Endothelial cell (in vitro differentiated cells): ENCODE measurements at regions not wholly inside any gene's neighbourhood (a gene's known extent, or its start where the extent isn't known, plus 50 kb on each side); places are given as distances from the start of the nearest gene placed in this dataset.

Source experiments
- DNase-seq: peaks from one replicate; pipeline ENCODE4 v3.0.0; 2021; ENCODE audit warnings: low spot score
- H3K27ac Mint-ChIP-seq: one replicate; pipeline ENCODE4 v1.8.0; 2021; ENCODE audit warnings: mixed read lengths, inconsistent platforms; ENCODE audit not compliant: unreplicated experiment
- H3K27me3 Mint-ChIP-seq: one replicate; pipeline ENCODE4 v1.8.0; 2021; ENCODE audit warnings: mild to moderate bottlenecking, moderate library complexity, mixed read lengths, inconsistent platforms; ENCODE audit not compliant: unreplicated experiment
- H3K36me3 Mint-ChIP-seq: one replicate; pipeline ENCODE4 v1.8.0; 2021; ENCODE audit warnings: mild to moderate bottlenecking, low read depth, mixed read lengths, inconsistent platforms; ENCODE audit not compliant: unreplicated experiment
- H3K4me1 Mint-ChIP-seq: one replicate; pipeline ENCODE4 v1.8.0; 2021; ENCODE audit warnings: mild to moderate bottlenecking, mixed read lengths, inconsistent platforms; ENCODE audit not compliant: unreplicated experiment
- H3K4me3 Mint-ChIP-seq: one replicate; pipeline ENCODE4 v1.8.0; 2021; ENCODE audit warnings: mild to moderate bottlenecking, mixed read lengths, inconsistent platforms; ENCODE audit not compliant: unreplicated experiment
- H3K9me3 Mint-ChIP-seq: one replicate; pipeline ENCODE4 v1.8.0; 2021; ENCODE audit warnings: mixed read lengths, inconsistent platforms; ENCODE audit not compliant: unreplicated experiment
- TF ChIP-seq, protein P1 (sequence below): fragments of 200-600 bp; sonication (generic); IDR thresholded peaks from one replicate; pipeline ENCODE4 v1.5.0; 2021; ENCODE audit warnings: antibody characterized with exemption; ENCODE audit not compliant: unreplicated experiment

DNA sequence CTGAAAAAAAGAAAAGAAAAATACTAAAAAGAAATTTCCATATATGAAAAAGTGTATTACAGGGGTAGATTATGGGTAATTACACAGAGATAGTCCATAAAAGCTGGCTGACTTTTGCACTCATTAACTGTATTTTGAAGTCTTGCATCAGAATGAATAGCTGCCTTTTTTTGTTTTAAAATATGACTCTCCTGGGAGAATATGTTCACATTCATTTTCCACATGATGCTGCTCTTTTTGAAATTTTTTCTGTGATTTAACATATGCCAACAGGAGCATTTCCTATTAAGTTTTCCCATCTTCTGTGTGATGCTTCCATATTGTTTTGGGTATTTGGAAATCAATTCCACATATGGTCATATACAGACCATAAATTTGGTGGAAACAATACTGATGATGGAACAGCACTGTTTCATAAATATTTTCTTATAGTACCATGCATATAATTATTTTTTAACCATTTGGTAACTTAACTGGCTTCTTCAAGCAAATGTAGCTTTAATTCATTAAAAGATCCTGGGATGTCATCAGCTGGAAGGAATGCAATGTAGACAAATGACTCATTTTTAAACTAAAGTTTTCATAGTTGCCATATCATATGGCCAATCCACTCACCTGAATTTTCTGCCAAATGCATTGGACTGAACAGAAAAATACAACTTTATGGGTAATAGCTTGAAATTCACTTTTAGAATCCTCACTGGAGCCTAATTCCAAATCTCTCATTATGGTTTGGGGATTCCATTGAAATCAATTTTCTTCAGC is 313.9 kb upstream of the GLI3 start:
- Mint-ChIP-seq H3K4me1 (no peaks in the 10 kb centered on the region), H3K4me3 (no peak overlapping the region), H3K27me3 (no peaks in the 10 kb centered on the region), H3K9me3 (peaks cover 19% of the 10 kb centered on the region), H3K27ac (no peak overlapping the region), H3K36me3 (peaks cover 4% of the 10 kb centered on the region)
- TF ChIP-seq, protein P1, sequence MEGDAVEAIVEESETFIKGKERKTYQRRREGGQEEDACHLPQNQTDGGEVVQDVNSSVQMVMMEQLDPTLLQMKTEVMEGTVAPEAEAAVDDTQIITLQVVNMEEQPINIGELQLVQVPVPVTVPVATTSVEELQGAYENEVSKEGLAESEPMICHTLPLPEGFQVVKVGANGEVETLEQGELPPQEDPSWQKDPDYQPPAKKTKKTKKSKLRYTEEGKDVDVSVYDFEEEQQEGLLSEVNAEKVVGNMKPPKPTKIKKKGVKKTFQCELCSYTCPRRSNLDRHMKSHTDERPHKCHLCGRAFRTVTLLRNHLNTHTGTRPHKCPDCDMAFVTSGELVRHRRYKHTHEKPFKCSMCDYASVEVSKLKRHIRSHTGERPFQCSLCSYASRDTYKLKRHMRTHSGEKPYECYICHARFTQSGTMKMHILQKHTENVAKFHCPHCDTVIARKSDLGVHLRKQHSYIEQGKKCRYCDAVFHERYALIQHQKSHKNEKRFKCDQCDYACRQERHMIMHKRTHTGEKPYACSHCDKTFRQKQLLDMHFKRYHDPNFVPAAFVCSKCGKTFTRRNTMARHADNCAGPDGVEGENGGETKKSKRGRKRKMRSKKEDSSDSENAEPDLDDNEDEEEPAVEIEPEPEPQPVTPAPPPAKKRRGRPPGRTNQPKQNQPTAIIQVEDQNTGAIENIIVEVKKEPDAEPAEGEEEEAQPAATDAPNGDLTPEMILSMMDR, result no peak
- no peak for DNase-seq

DNA sequence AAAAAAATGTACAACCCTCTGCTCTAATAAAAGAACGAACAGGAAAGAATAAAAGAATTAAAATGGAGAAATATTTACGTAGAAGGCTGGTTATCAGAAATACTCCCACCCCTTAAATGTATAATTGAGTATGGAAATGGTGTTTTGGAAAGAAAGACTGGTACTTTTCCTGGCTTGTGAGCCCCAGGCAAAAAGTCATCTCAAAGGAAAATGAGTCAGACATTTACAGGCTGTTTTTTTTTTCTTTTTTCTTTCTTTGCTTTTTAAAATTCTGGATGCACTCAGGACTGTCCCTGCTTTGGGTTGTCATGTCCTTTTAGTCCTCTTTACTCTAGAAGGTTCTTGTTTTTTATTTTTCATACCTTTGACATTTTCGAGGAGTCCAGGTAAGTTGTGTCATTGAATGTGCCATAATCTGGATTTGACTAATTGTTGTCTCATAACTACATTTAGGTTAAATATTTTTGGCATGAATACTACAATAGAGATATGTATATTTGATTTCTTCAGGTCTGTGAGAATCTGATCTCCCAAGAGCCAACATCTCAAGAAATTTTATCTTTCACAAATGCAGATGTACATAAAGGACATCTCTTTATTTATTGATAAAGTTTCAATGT is 313.0 kb upstream of the GLI3 start:
- Mint-ChIP-seq H3K27ac (no peak overlapping the region), H3K36me3 (peaks cover 4% of the 10 kb centered on the region), H3K4me1 (no peaks in the 10 kb centered on the region), H3K27me3 (no peaks in the 10 kb centered on the region), H3K9me3 (peaks cover 15% of the 10 kb centered on the region), H3K4me3 (no peak overlapping the region)
- DNase-seq, result no peak
- TF ChIP-seq, protein P1, result no peak

DNA sequence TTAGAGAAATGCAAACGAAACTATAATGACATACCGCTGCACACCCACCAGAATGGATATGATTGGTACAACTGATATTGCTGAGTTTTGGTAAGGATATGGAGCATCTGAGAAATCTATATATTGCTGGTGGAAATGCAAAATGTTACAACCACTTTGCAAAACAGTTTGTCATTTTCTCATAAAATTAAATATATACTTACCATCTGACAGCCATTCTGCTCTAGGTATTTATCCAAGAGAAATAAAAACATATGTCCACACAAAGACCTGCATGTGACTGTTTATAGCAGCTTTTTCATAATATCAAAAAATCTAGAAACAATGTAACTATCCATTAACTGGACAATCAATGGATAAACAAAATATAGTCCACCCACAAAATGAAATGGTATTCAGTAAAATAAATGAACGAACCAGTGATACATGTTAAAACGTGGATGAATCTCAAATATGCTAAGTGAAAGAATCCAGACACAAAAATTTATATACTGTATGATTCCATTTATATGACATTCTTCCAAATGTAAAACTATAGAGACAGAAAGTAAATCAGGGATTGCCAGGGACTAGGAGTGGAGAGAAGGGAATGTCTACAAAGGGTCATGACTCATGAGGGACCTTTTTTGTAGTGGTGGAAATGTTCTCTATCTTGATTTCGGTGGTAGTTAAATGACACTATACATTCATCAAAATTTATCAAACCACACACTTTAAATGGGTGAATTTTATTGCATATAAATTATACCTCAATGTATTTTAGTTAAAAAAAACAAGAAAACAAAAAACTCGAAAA is 312.0 kb upstream of the GLI3 start:
- Mint-ChIP-seq H3K36me3 (peaks cover 8% of the 10 kb centered on the region), H3K4me3 (no peak overlapping the region), H3K9me3 (peaks cover 13% of the 10 kb centered on the region), H3K4me1 (no peaks in the 10 kb centered on the region), H3K27me3 (no peaks in the 10 kb centered on the region), H3K27ac (no peak overlapping the region)
- TF ChIP-seq, protein P1, result no peak
- no peak for DNase-seq

DNA sequence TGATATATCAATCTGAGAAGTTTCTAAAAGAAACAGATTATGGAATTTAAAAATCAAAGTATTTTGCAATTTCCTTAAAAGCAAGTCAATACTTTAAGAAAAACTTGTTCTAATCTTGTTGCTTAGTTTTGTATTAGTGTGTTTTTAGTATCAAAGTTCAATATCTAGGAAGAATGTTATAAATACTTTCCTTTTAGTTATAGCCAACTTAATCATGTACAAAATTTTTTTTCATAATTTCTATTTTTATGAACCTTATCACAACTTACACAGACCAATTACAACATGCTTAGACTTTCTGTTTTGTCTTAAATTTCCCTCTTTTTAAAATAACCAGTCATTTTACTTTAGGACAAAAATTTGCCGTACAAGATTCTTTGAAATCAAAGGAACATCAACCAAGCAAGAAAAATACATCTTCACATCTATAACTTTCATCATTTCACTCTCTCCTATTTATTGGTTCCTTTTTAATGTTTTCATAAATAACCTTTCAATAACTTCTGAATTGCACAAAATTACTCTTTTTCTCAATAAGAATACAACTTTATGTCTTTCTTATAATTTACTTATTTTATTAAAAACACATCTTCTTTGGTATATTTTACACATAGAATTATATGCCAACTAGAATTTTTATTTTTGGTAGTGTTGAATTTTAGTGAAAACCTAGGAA is 308.2 kb upstream of the GLI3 start:
- Mint-ChIP-seq H3K9me3 (peaks cover 4% of the 10 kb centered on the region), H3K36me3 (peaks cover 4% of the 10 kb centered on the region), H3K27ac (no peak overlapping the region), H3K4me3 (no peak overlapping the region), H3K4me1 (no peaks in the 10 kb centered on the region), H3K27me3 (no peaks in the 10 kb centered on the region)
- TF ChIP-seq, protein P1, result no peak
- DNase-seq, result no peak
